SK-N-SH (cell line): ENCODE measurements at regions not wholly inside any gene's neighbourhood (a gene's known extent, or its start where the extent isn't known, plus 50 kb on each side); places are given as distances from the start of the nearest gene placed in this dataset.

ENCODE experiments used
- CTCF ChIA-PET: fragments of 300-600, 350-600 bp; formaldehyde crosslinking; extraction: SDS; loops from one replicate; lab custom pipeline; 2021; lab: Yijun Ruan, JAX
- POLR2A ChIA-PET: fragments of 350-600 bp; sonication (Branson Sonifier 250); formaldehyde crosslinking; extraction: SDS; loops from one replicate; lab custom pipeline; 2020; ENCODE audit warnings: antibody characterized with exemption, inconsistent platforms; lab: Yijun Ruan, JAX
- DNase-seq: peaks from one replicate; pipeline ENCODE4 v3.0.0; 2012
- H2AFZ ChIP-seq: fragments of 200-600 bp; sonication (generic); 2 replicates; pipeline ENCODE4 v1.8.1; 2016; ENCODE audit warnings: antibody characterized with exemption, mild to moderate bottlenecking, low read depth
- H3F3A ChIP-seq: fragments of 200-600 bp; sonication (generic); replicated peaks from 2 replicates; pipeline ENCODE3; 2016; ENCODE audit warnings: antibody characterized with exemption, mild to moderate bottlenecking; ENCODE audit not compliant: insufficient read depth
- H3K27ac ChIP-seq, 2 experiments: fragments of 200-500 bp in 1 of 2; fragments of 200-600 bp in 1 of 2; sonication (Bioruptor generic) in 1 of 2; sonication (generic), shearing (Covaris generic) in 1 of 2; 2 replicates each; pipeline versions ENCODE4 v1.5.1 to v1.6.1; 2014 to 2016; ENCODE audit warnings: low read depth in 2 of 2, inconsistent platforms in 1 of 2, low read length in 1 of 2, mild to moderate bottlenecking in 1 of 2, mixed read lengths in 1 of 2
- H3K27me3 ChIP-seq: fragments of 200-600 bp; sonication (generic), shearing (Covaris generic); 2 replicates; pipeline ENCODE4 v1.6.1; 2016; ENCODE audit warnings: mixed run types; ENCODE audit not compliant: insufficient read depth
- H3K36me3 ChIP-seq, 2 experiments: fragments of 200-500 bp in 1 of 2; fragments of 200-600 bp in 1 of 2; sonication (Bioruptor generic) in 1 of 2; sonication (generic) in 1 of 2; replicated peaks in 1 of 2; 2 replicates each; pipeline versions ENCODE3 to v1.5.1; 2014 to 2016; ENCODE audit warnings: low read length in 1 of 2, mild to moderate bottlenecking in 1 of 2; ENCODE audit not compliant: insufficient read depth in 2 of 2, control insufficient read depth in 1 of 2
- H3K4me1 ChIP-seq, 2 experiments: fragments of 200-500 bp in 1 of 2; fragments of 200-600 bp in 1 of 2; sonication (Bioruptor generic) in 1 of 2; sonication (generic), shearing (Covaris generic) in 1 of 2; 2 replicates each; pipeline versions ENCODE4 v1.5.1 to v1.6.1; 2014 to 2016; ENCODE audit warnings: low read depth in 1 of 2, low read length in 1 of 2, mixed run types in 1 of 2; ENCODE audit not compliant: insufficient read depth in 2 of 2, control insufficient read depth in 1 of 2
- H3K4me2 ChIP-seq: fragments of 200-600 bp; sonication (generic), shearing (Covaris generic); 2 replicates; pipeline ENCODE4 v1.6.1; 2017; ENCODE audit warnings: mixed run types
- H3K4me3 ChIP-seq, 2 experiments: fragments of 200-500 bp in 1 of 2; fragments of 200-600 bp in 1 of 2; sonication (Bioruptor generic) in 1 of 2; sonication (generic), shearing (Covaris generic) in 1 of 2; 2 replicates each; pipeline versions ENCODE4 v1.5.1 to v1.8.1; 2014 to 2016; ENCODE audit warnings: low read depth in 2 of 2, inconsistent platforms in 1 of 2, low read length in 1 of 2, mild to moderate bottlenecking in 1 of 2, mixed read lengths in 1 of 2, moderate library complexity in 1 of 2
- H3K79me2 ChIP-seq: fragments of 200-600 bp; sonication (generic); 2 replicates; pipeline ENCODE4 v1.8.1; 2017; ENCODE audit warnings: mild to moderate bottlenecking; ENCODE audit not compliant: insufficient read depth
- H3K9ac ChIP-seq: fragments of 200-600 bp; sonication (generic); 2 replicates; pipeline ENCODE4 v1.6.1; 2017; ENCODE audit warnings: mixed run types
- H3K9me2 ChIP-seq: fragments of 200-600 bp; sonication (generic); 2 replicates; pipeline ENCODE4 v1.6.1; 2017; ENCODE audit warnings: mixed run types
- H3K9me3 ChIP-seq: fragments of 200-600 bp; sonication (generic); 2 replicates; pipeline ENCODE4 v1.6.1; 2017; ENCODE audit warnings: mixed run types, mild to moderate bottlenecking, moderate library complexity
- H4K20me1 ChIP-seq: fragments of 200-600 bp; sonication (generic); 2 replicates; pipeline ENCODE4 v1.6.1; 2017; ENCODE audit warnings: mild to moderate bottlenecking, mixed run types; ENCODE audit not compliant: insufficient read depth
- ELF1 ChIP-seq: IDR thresholded peaks from 2 replicates; pipeline ENCODE4 v1.4.0; 2012
- EP300 ChIP-seq, 2 experiments: IDR thresholded peaks; 2 replicates each; pipeline versions ENCODE4 v1.4.0 to v1.6.1; 2012; ENCODE audit warnings: borderline replicate concordance in 1 of 2, low read depth in 1 of 2, low read length in 1 of 2
- GABPA ChIP-seq: IDR thresholded peaks from 2 replicates; pipeline ENCODE4 v1.4.0; 2012; ENCODE audit warnings: low read depth, mild to moderate bottlenecking
- NFIC ChIP-seq: IDR thresholded peaks from 2 replicates; pipeline ENCODE4 v1.4.0; 2012; ENCODE audit warnings: borderline replicate concordance
- NRF1 ChIP-seq: IDR thresholded peaks from 2 replicates; pipeline ENCODE4 v1.6.1; 2012; ENCODE audit warnings: low read depth, mild to moderate bottlenecking, low read length
- RAD21 ChIP-seq: IDR thresholded peaks from 2 replicates; pipeline ENCODE4 v1.6.1; 2012; ENCODE audit warnings: mild to moderate bottlenecking, low read length
- SMC3 ChIP-seq: IDR thresholded peaks from 2 replicates; pipeline ENCODE4 v1.6.1; 2012; ENCODE audit warnings: low read depth, low read length, improper control_type of control experiment
- TCF12 ChIP-seq: IDR thresholded peaks from 2 replicates; pipeline ENCODE4 v1.4.0; 2012
- WGBS: methylation state at CpG from one replicate; pipeline ENCODE4 v1.1.6; 2017; ENCODE audit warnings: low lambda C conversion rate; 5-methylcytosine and 5-hydroxymethylcytosine counted together
- TF ChIP-seq, protein P1 (sequence below): fragments of 200-600 bp; sonication (generic); IDR thresholded peaks from 2 replicates; pipeline ENCODE4 v1.6.1; 2017; ENCODE audit warnings: antibody characterized with exemption, mild to moderate bottlenecking, moderate library complexity
- TF ChIP-seq, protein P2 (sequence below): fragments of 150-350 bp; IDR thresholded peaks from 2 replicates; pipeline ENCODE4 v1.6.1; 2016; ENCODE audit warnings: mild to moderate bottlenecking, low read depth, low read length
- TF ChIP-seq, protein P3 (sequence below): fragments of 150-350 bp; IDR thresholded peaks from 2 replicates; pipeline ENCODE4 v1.6.1; 2017; ENCODE audit warnings: antibody characterized with exemption, low read length, low read depth, borderline replicate concordance

GRCh38 chr1:198088360-198089071, 68.3 kb upstream of the NEK7 start:
- H3K27me3 ChIP-seq = no peaks in the 10 kb centered on the region
- no peaks in the 10 kb centered on the region for H3K9me3 ChIP-seq
- no peaks in the 10 kb centered on the region for H3K9me2 ChIP-seq
- H3K4me3 ChIP-seq = peak overlapping the region in 1 of 2 experiments; percentile 14; a peak in 1 of 4 replicates
- peak overlapping the region; percentile 59 to 79; a peak in 3 of 4 replicates for H3K27ac ChIP-seq
- peak overlapping the region; percentile 86 for H2AFZ ChIP-seq
- H3K4me1 ChIP-seq = no peaks in the 10 kb centered on the region; a peak in 2 of 4 replicates
- H3K36me3 ChIP-seq = no peaks in the 10 kb centered on the region
- peak; percentile 13 for DNase-seq
- peaks cover 8% of the 10 kb centered on the region for H3F3A ChIP-seq
- H3K4me2 ChIP-seq = peak overlapping the region; percentile 47; the same call in 1 of the 2 replicates
- 45% methylated on average over 4 of the region's 4 CpGs for WGBS
- H3K79me2 ChIP-seq = no peaks in the 10 kb centered on the region
- H3K9ac ChIP-seq = 0 out of 2 replicates have a peak overlapping the region, but pooled peaks have one; percentile 32
- no peaks in the 10 kb centered on the region for H4K20me1 ChIP-seq
- TF ChIP-seq GABPA (no peak), RAD21 (peak; percentile 69), NFIC (no peak), TCF12 (peak; percentile 29; the same call in 1 of the 2 replicates), EP300 (IDR thresholded peaks at IDR 0.05; ENCODE audit: borderline replicate concordance in 1 of 2, low read depth in 1 of 2, low read length in 1 of 2) (no peak), SMC3 (peak; percentile 61)
- TF ChIP-seq, protein P1, sequence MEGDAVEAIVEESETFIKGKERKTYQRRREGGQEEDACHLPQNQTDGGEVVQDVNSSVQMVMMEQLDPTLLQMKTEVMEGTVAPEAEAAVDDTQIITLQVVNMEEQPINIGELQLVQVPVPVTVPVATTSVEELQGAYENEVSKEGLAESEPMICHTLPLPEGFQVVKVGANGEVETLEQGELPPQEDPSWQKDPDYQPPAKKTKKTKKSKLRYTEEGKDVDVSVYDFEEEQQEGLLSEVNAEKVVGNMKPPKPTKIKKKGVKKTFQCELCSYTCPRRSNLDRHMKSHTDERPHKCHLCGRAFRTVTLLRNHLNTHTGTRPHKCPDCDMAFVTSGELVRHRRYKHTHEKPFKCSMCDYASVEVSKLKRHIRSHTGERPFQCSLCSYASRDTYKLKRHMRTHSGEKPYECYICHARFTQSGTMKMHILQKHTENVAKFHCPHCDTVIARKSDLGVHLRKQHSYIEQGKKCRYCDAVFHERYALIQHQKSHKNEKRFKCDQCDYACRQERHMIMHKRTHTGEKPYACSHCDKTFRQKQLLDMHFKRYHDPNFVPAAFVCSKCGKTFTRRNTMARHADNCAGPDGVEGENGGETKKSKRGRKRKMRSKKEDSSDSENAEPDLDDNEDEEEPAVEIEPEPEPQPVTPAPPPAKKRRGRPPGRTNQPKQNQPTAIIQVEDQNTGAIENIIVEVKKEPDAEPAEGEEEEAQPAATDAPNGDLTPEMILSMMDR = peak; percentile 74
- POLR2A ChIA-PET = no interaction called here
- CTCF ChIA-PET = interaction anchor here (0.6 to 1.7 kb wide), 11 partner anchors 9 to 598 kb away, joined by 3 to 6 read pairs (median 3); no protein-coding TSS in a partner anchor

GRCh38 chr1:198096390-198096789, 60.4 kb upstream of the NEK7 start:
- no peak for DNase-seq
- POLR2A ChIA-PET = no interaction called here
- Histone ChIP-seq H3K27me3 (no peaks in the 10 kb centered on the region), H3K4me1 (no peaks in the 10 kb centered on the region; a peak in 1 of 4 replicates), H3K36me3 (no peaks in the 10 kb centered on the region), H2AFZ (no peak overlapping the region), H3K79me2 (no peaks in the 10 kb centered on the region), H3F3A (peaks cover 4% of the 10 kb centered on the region), H3K4me3 (no peak overlapping the region), H3K9me2 (no peaks in the 10 kb centered on the region), H3K4me2 (no peak overlapping the region), H3K27ac (no peak overlapping the region), H3K9me3 (no peaks in the 10 kb centered on the region), H4K20me1 (no peaks in the 10 kb centered on the region), H3K9ac (no peak overlapping the region)
- CTCF ChIA-PET = no interaction called here
- WGBS = 64% methylated on average over 2 of the region's 2 CpGs
- no peak for TF ChIP-seq NRF1
- TF ChIP-seq ELF1 = no peak
- TF ChIP-seq, all 33 proteins: peak for 0

GRCh38 chr1:198099755-198100154, 57.0 kb upstream of the NEK7 start:
- no peaks in the 10 kb centered on the region for H3K36me3 ChIP-seq
- H4K20me1 ChIP-seq = no peaks in the 10 kb centered on the region
- no peaks in the 10 kb centered on the region for H3K27me3 ChIP-seq
- H3K9me3 ChIP-seq = no peaks in the 10 kb centered on the region
- ChIA-PET CTCF (interaction anchor here (2.3 kb wide), 1 partner anchor 12 kb away, joined by 5 read pairs; no protein-coding TSS in a partner anchor), POLR2A (no interaction called here)
- no peak overlapping the region for H3K4me3 ChIP-seq
- H3K4me1 ChIP-seq = peaks cover 4 to 5% of the 10 kb centered on the region in 2 experiments; a peak in 3 of 4 replicates
- no peak overlapping the region for H3K9ac ChIP-seq
- H3K9me2 ChIP-seq = no peaks in the 10 kb centered on the region
- no peak overlapping the region for H3K27ac ChIP-seq
- peaks cover 16% of the 10 kb centered on the region for H3F3A ChIP-seq
- no peak overlapping the region for H2AFZ ChIP-seq
- H3K4me2 ChIP-seq = no peak overlapping the region
- DNase-seq = no peak
- H3K79me2 ChIP-seq = no peaks in the 10 kb centered on the region
- TF ChIP-seq, protein P2, sequence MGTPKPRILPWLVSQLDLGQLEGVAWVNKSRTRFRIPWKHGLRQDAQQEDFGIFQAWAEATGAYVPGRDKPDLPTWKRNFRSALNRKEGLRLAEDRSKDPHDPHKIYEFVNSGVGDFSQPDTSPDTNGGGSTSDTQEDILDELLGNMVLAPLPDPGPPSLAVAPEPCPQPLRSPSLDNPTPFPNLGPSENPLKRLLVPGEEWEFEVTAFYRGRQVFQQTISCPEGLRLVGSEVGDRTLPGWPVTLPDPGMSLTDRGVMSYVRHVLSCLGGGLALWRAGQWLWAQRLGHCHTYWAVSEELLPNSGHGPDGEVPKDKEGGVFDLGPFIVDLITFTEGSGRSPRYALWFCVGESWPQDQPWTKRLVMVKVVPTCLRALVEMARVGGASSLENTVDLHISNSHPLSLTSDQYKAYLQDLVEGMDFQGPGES = no peak
- TF ChIP-seq, protein P3, sequence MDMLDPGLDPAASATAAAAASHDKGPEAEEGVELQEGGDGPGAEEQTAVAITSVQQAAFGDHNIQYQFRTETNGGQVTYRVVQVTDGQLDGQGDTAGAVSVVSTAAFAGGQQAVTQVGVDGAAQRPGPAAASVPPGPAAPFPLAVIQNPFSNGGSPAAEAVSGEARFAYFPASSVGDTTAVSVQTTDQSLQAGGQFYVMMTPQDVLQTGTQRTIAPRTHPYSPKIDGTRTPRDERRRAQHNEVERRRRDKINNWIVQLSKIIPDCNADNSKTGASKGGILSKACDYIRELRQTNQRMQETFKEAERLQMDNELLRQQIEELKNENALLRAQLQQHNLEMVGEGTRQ = no peak
